Chondrocyte (in vitro differentiated cells): ENCODE measurements at regions not wholly inside any gene's neighbourhood (a gene's known extent, or its start where the extent isn't known, plus 50 kb on each side); places are given as distances from the start of the nearest gene placed in this dataset.

Experiments
- DNase-seq: peaks from one replicate; pipeline ENCODE4 v3.0.0; 2021; ENCODE audit warnings: mixed read lengths, low spot score
- H3K27ac Mint-ChIP-seq: one replicate; pipeline ENCODE4 v1.8.0; 2021; ENCODE audit warnings: mild to moderate bottlenecking, moderate library complexity, mixed read lengths; ENCODE audit not compliant: unreplicated experiment
- H3K27me3 Mint-ChIP-seq: 2 replicates; pipeline ENCODE4 v1.8.0; 2021; ENCODE audit warnings: low read depth, mixed read lengths
- H3K36me3 Mint-ChIP-seq: 2 replicates; pipeline ENCODE4 v1.8.0; 2021; ENCODE audit warnings: low read depth, mixed read lengths
- H3K4me1 Mint-ChIP-seq: 2 replicates; pipeline ENCODE4 v1.8.0; 2021; ENCODE audit warnings: low read depth, mild to moderate bottlenecking, mixed read lengths
- H3K4me3 Mint-ChIP-seq: one replicate; pipeline ENCODE4 v1.8.0; 2021; ENCODE audit warnings: mild to moderate bottlenecking, moderate library complexity, mixed read lengths; ENCODE audit not compliant: unreplicated experiment
- H3K9me3 Mint-ChIP-seq: 2 replicates; pipeline ENCODE4 v1.8.0; 2021; ENCODE audit warnings: low read depth, mixed read lengths
- CTCF ChIP-seq: fragments of 200-600 bp; sonication (generic); IDR thresholded peaks from 2 replicates; pipeline ENCODE4 v1.5.0; 2021; ENCODE audit warnings: antibody characterized with exemption, mild to moderate bottlenecking, moderate library complexity

- no peak for DNase-seq
- no peak overlapping the region for H3K27ac Mint-ChIP-seq
- H3K4me3 Mint-ChIP-seq, result no peak overlapping the region
- peaks cover 12% of the 10 kb centered on the region for H3K27me3 Mint-ChIP-seq
- TF ChIP-seq CTCF, result no peak
- H3K36me3 Mint-ChIP-seq, result no peaks in the 10 kb centered on the region
- H3K4me1 Mint-ChIP-seq, result no peaks in the 10 kb centered on the region
- no peaks in the 10 kb centered on the region for H3K9me3 Mint-ChIP-seq
These were observed 126.1 kb downstream of the MAP3K21 start for GRCh38 chr1:233453433-233454200.

GRCh38 chr1:233459470-233459945 is 132.0 kb downstream of the MAP3K21 start:
- Mint-ChIP-seq H3K4me3 (no peak overlapping the region), H3K27me3 (peaks cover 5% of the 10 kb centered on the region), H3K4me1 (no peaks in the 10 kb centered on the region), H3K36me3 (no peaks in the 10 kb centered on the region), H3K27ac (no peak overlapping the region), H3K9me3 (no peaks in the 10 kb centered on the region)
- TF ChIP-seq CTCF, result no peak
- no peak for DNase-seq

GRCh38 chr1:233459968-233460367 is 132.4 kb downstream of the MAP3K21 start:
- no peaks in the 10 kb centered on the region for H3K36me3 Mint-ChIP-seq
- no peak for DNase-seq
- H3K9me3 Mint-ChIP-seq, result no peaks in the 10 kb centered on the region
- H3K27ac Mint-ChIP-seq, result no peak overlapping the region
- no peak for TF ChIP-seq CTCF
- H3K27me3 Mint-ChIP-seq, result peaks cover 3% of the 10 kb centered on the region
- H3K4me3 Mint-ChIP-seq, result no peak overlapping the region
- no peaks in the 10 kb centered on the region for H3K4me1 Mint-ChIP-seq

- no peak for DNase-seq
- no peak for TF ChIP-seq CTCF
- Mint-ChIP-seq H3K4me3 (no peak overlapping the region), H3K27ac (no peak overlapping the region), H3K27me3 (peaks cover 2% of the 10 kb centered on the region), H3K4me1 (no peaks in the 10 kb centered on the region), H3K9me3 (no peaks in the 10 kb centered on the region), H3K36me3 (no peaks in the 10 kb centered on the region)
These were observed 133.2 kb downstream of the MAP3K21 start for GRCh38 chr1:233460692-233461091.

- Mint-ChIP-seq H3K27me3 (no peaks in the 10 kb centered on the region), H3K27ac (no peak overlapping the region), H3K36me3 (no peaks in the 10 kb centered on the region), H3K9me3 (no peaks in the 10 kb centered on the region), H3K4me3 (no peak overlapping the region), H3K4me1 (no peaks in the 10 kb centered on the region)
- DNase-seq, result no peak
- TF ChIP-seq CTCF, result no peak
These were observed 134.3 kb downstream of the MAP3K21 start for GRCh38 chr1:233461847-233462246.
